Gastroesophageal sphincter (tissue), 4 donors: ENCODE measurements at regions not wholly inside any gene's neighbourhood (a gene's known extent, or its start where the extent isn't known, plus 50 kb on each side); places are given as distances from the start of the nearest gene placed in this dataset.

Source experiments
- ATAC-seq: fragments of 150-250 bp; one replicate; pipeline ENCODE4 v1.9.1; 2016; ENCODE audit warnings: mild to moderate bottlenecking, moderate library complexity
- H3K27ac ChIP-seq, 4 donors: fragments of 200-600 bp; sonication (generic) in 3 of 4; 1 replicate in 3 of 4; 2 replicates in 1 of 4; pipeline ENCODE4 v1.5.1; 2016 to 2019
- H3K27me3 ChIP-seq: fragments of 200-600 bp; sonication (generic); one replicate; pipeline ENCODE4 v1.5.1; 2019
- H3K36me3 ChIP-seq, 2 donors: fragments of 200-600 bp; sonication (generic); one replicate each; pipeline ENCODE4 v1.5.1; 2019; ENCODE audit warnings: control low read depth in 1 of 2
- H3K4me1 ChIP-seq, 3 donors: fragments of 200-600 bp; sonication (generic); 1 replicate in 2 of 3; 2 replicates in 1 of 3; pipeline ENCODE4 v1.5.1; 2016 to 2019; ENCODE audit warnings: control low read depth in 2 of 3
- H3K4me3 ChIP-seq, 2 donors: fragments of 200-600 bp; sonication (generic); one replicate each; pipeline ENCODE4 v1.5.1; 2019; ENCODE audit warnings: mild to moderate bottlenecking in 1 of 2, moderate library complexity in 1 of 2
- H3K9me3 ChIP-seq, 3 donors: fragments of 200-600 bp; sonication (generic); one replicate each; pipeline ENCODE4 v1.5.1; 2017 to 2019; ENCODE audit warnings: control low read depth in 2 of 3
- EP300 ChIP-seq: sonication (generic); formaldehyde crosslinking; IDR thresholded peaks from one replicate; pipeline ENCODE4 v1.6.1; 2017; ENCODE audit warnings: antibody characterized with exemption, mild to moderate bottlenecking
- POLR2A ChIP-seq, 2 donors: fragments of 450-650 bp; IDR thresholded peaks; one replicate each; pipeline ENCODE4 v1.6.1; 2017; ENCODE audit warnings: antibody characterized with exemption in 2 of 2, mild to moderate bottlenecking in 2 of 2, moderate library complexity in 1 of 2
- POLR2AphosphoS5 ChIP-seq: sonication (generic); formaldehyde crosslinking; IDR thresholded peaks from one replicate; pipeline ENCODE4 v1.6.1; 2017; ENCODE audit warnings: antibody characterized with exemption
- WGBS, 2 donors: methylation state at CpG; one replicate each; pipeline ENCODE4 v1.1.5; 2018; ENCODE audit warnings: low coverage in 1 of 2; 5-methylcytosine and 5-hydroxymethylcytosine counted together
- TF ChIP-seq, protein P1 (sequence below), 4 experiments: fragments of 200-600 bp in 2 of 4; fragments of 450-650 bp in 2 of 4; sonication (generic) in 1 of 4; IDR thresholded peaks; one replicate each; pipeline ENCODE4 v1.5.1; 2017 to 2019; ENCODE audit warnings: antibody characterized with exemption in 4 of 4, mild to moderate bottlenecking in 2 of 4, moderate library complexity in 2 of 4

DNA sequence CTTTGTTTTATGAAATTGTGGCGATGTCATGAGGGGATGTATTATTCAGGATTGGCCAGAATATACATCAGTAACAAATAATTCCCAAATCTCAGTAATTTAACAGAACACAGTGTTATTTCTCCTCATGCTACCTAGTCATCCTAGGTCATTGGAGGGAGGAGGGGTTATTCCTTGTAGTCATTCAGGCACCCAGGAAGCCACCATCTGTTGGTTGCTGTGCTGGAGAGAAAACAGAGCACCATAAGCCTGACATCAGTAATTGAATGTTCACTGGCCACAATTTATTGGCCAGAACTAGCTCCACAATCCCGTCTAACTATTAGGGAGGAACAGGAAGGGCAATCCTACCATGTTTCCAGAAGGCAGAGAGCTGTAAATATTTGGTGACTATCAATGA, 303.5 kb upstream of the CELF4 start:
- 76 to 87% methylated on average over 2 of the region's 2 CpGs for WGBS, 2 donors
- TF ChIP-seq, protein P1, sequence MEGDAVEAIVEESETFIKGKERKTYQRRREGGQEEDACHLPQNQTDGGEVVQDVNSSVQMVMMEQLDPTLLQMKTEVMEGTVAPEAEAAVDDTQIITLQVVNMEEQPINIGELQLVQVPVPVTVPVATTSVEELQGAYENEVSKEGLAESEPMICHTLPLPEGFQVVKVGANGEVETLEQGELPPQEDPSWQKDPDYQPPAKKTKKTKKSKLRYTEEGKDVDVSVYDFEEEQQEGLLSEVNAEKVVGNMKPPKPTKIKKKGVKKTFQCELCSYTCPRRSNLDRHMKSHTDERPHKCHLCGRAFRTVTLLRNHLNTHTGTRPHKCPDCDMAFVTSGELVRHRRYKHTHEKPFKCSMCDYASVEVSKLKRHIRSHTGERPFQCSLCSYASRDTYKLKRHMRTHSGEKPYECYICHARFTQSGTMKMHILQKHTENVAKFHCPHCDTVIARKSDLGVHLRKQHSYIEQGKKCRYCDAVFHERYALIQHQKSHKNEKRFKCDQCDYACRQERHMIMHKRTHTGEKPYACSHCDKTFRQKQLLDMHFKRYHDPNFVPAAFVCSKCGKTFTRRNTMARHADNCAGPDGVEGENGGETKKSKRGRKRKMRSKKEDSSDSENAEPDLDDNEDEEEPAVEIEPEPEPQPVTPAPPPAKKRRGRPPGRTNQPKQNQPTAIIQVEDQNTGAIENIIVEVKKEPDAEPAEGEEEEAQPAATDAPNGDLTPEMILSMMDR (IDR thresholded peaks at IDR 0.05) = no peak
- TF ChIP-seq POLR2AphosphoS5 (no peak), POLR2A (IDR thresholded peaks at IDR 0.05) (no peak), EP300 (no peak)
- H3K9me3 ChIP-seq = no peaks in the 10 kb centered on the region
- no peak overlapping the region for H3K27ac ChIP-seq
- no peaks in the 10 kb centered on the region for H3K4me1 ChIP-seq
- no peaks in the 10 kb centered on the region for H3K36me3 ChIP-seq
- no peak overlapping the region for H3K4me3 ChIP-seq
- no peak for ATAC-seq
- H3K27me3 ChIP-seq = no peaks in the 10 kb centered on the region

DNA sequence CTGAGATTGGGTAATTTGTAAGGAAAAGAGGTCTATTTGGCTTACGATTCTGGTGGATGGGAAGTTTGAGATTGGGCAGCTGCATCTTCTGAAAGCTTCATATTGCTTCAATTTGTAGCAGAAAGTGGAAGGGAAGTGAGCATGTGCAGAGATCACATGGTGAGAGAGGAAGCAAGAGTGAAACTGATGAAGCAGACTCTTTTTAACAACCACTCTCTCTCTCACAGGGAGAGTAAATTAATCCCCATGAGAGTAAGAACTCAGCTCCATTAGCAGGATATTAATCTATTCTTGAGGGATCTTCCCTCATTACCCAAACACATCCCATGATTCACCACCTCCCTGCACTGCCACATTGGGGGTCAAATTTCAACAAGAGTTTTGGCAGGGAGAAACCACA, 298.5 kb upstream of the CELF4 start:
- 50 to 90% methylated on average over 1 of the region's 1 CpG for WGBS, 2 donors
- ATAC-seq = no peak
- Histone ChIP-seq H3K4me3 (no peak overlapping the region), H3K36me3 (no peaks in the 10 kb centered on the region), H3K4me1 (no peaks in the 10 kb centered on the region), H3K9me3 (no peaks in the 10 kb centered on the region), H3K27ac (no peak overlapping the region), H3K27me3 (no peaks in the 10 kb centered on the region)
- TF ChIP-seq EP300 (no peak), POLR2AphosphoS5 (no peak), POLR2A (IDR thresholded peaks at IDR 0.05) (no peak)
- TF ChIP-seq, protein P1 (IDR thresholded peaks at IDR 0.05) = no peak

DNA sequence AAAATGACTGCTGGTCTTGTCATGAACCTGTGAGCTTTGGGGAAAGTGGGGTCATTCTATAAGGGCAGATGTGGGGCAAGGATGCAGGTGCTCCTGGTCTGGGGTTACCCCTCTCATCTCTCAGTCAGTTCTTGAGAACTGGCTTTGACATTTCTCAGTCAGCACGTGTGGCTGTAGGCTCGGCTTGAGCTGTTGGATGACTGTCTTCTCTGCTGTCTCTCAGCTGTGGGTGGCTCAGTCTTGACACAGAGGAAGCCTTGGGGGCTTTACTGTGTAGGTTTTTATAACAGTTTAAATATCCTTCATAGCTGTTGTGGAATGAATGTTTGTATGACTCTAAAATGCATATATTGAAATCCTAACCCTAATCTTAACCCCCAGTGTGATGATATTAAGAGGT, 296.4 kb upstream of the CELF4 start:
- TF ChIP-seq EP300 = no peak
- TF ChIP-seq, protein P1 (IDR thresholded peaks at IDR 0.05) = no peak
- no peak for TF ChIP-seq POLR2A (IDR thresholded peaks at IDR 0.05)
- TF ChIP-seq POLR2AphosphoS5 = no peak
- H3K36me3 ChIP-seq = no peaks in the 10 kb centered on the region
- no peak overlapping the region for H3K4me3 ChIP-seq
- peaks cover 0 to 2% (median 0%) of the 10 kb centered on the region in 3 donors for H3K9me3 ChIP-seq
- H3K27me3 ChIP-seq = no peaks in the 10 kb centered on the region
- WGBS, 2 donors = 83% methylated on average over 1 of the region's 2 CpGs; no CpG with 5 or more reads in 1 of the 2 donors
- ATAC-seq = no peak
- no peaks in the 10 kb centered on the region for H3K4me1 ChIP-seq
- H3K27ac ChIP-seq = no peak overlapping the region

DNA sequence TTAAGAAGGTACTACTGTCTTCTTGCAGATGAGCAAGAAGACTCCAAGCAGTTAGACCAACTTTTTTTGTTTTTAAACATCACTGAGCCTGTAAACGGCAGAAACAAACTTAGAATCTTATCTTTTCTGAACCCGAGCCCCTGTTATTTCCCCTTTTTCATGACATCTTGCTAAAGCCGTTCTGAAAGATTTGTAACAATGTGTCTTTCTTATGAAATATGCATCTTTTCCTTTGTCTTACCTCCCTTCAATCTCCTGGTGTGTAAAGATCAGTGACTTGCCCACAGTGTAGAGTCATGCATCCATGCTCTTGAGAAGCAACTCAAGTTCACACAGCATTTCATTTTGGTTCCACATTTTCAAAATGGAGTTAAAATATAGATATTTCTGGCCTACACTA, 288.8 kb upstream of the CELF4 start:
- H3K4me3 ChIP-seq = no peak overlapping the region
- WGBS, 2 donors = 61 to 82% methylated on average over 3 of the region's 3 CpGs
- peaks cover 0 to 17% (median 0%) of the 10 kb centered on the region in 3 donors for H3K9me3 ChIP-seq
- H3K36me3 ChIP-seq = no peaks in the 10 kb centered on the region
- H3K27ac ChIP-seq = no peak overlapping the region
- H3K27me3 ChIP-seq = no peaks in the 10 kb centered on the region
- no peak for ATAC-seq
- no peak for TF ChIP-seq POLR2AphosphoS5
- TF ChIP-seq, protein P1 (IDR thresholded peaks at IDR 0.05) = no peak
- TF ChIP-seq EP300 = no peak
- TF ChIP-seq POLR2A (IDR thresholded peaks at IDR 0.05) = no peak
- no peaks in the 10 kb centered on the region for H3K4me1 ChIP-seq

DNA sequence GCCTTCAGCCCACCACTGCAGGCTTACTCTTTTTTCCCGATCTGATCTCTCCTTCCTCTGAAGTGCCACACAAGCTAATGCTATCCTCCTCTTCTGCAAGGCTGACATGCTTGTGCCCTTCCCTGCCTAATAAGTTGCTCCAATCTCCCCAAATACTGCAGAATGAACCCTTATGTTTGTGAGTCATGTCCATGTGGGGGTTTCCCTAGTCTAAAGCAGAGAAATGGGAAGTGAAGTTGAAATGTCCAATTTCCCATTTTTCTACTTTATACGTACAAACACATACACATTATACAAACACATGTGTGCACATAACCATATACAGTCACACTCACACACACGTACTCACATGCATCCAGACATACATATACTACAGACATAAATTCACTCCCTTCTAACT, 288.1 kb upstream of the CELF4 start:
- Histone ChIP-seq H3K36me3 (no peaks in the 10 kb centered on the region), H3K4me3 (no peak overlapping the region), H3K27me3 (no peaks in the 10 kb centered on the region), H3K4me1 (no peaks in the 10 kb centered on the region), H3K9me3 (peaks cover 0 to 17% (median 0%) of the 10 kb centered on the region in 3 donors), H3K27ac (no peak overlapping the region)
- WGBS, 2 donors = 54 to 75% methylated on average over 3 of the region's 3 CpGs
- TF ChIP-seq EP300 (no peak), POLR2A (IDR thresholded peaks at IDR 0.05) (no peak), POLR2AphosphoS5 (no peak)
- TF ChIP-seq, protein P1 (IDR thresholded peaks at IDR 0.05) = no peak
- no peak for ATAC-seq
